Progenitor cell of endocrine pancreas (in vitro differentiated cells): ENCODE measurements at regions not wholly inside any gene's neighbourhood (a gene's known extent, or its start where the extent isn't known, plus 50 kb on each side); places are given as distances from the start of the nearest gene placed in this dataset.

Experiments used
- DNase-seq: peaks from one replicate; pipeline ENCODE4 v3.0.0; 2021; ENCODE audit warnings: low spot score; ENCODE audit not compliant: unreplicated experiment
- H3K27ac Mint-ChIP-seq: 2 replicates; pipeline ENCODE4 v1.8.0; 2021; ENCODE audit warnings: mild to moderate bottlenecking, moderate library complexity, mixed read lengths
- H3K27me3 Mint-ChIP-seq: 2 replicates; pipeline ENCODE4 v1.8.0; 2021; ENCODE audit warnings: mixed read lengths
- H3K36me3 Mint-ChIP-seq: 2 replicates; pipeline ENCODE4 v1.8.0; 2022; ENCODE audit warnings: mixed read lengths; ENCODE audit not compliant: insufficient read depth
- H3K4me1 Mint-ChIP-seq: 2 replicates; pipeline ENCODE4 v1.8.0; 2021; ENCODE audit warnings: low read depth, mixed read lengths
- H3K4me3 Mint-ChIP-seq: 2 replicates; pipeline ENCODE4 v1.8.0; 2021; ENCODE audit warnings: low read depth, mild to moderate bottlenecking, moderate library complexity, mixed read lengths
- H3K9me3 Mint-ChIP-seq: 2 replicates; pipeline ENCODE4 v1.8.0; 2021; ENCODE audit warnings: low read depth, mixed read lengths
- TF ChIP-seq, protein P1 (sequence below): fragments of 200-600 bp; sonication (generic); IDR thresholded peaks from one replicate; pipeline ENCODE4 v1.5.0; 2021; ENCODE audit warnings: antibody characterized with exemption, mild to moderate bottlenecking; ENCODE audit not compliant: unreplicated experiment

DNA sequence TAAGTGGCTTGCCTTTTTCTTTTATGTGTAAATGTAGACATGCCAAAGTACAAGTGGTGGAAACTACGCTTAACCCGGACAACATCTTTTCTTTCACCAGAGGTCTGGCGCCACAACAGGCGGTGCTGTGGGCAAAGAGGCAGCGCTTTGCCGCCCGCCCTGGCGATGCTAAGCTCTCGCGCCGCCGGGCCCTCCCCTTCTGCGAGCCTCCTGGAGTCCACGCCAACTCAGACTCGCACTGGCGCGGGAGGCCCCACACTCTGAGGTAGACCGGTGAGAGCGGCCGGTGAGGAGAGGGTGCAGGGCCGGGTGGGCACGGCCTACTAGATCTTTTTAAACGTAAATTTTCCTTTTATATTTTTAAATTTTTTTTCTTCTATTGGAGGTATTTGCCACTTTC, 2253.1 kb upstream of the C9orf72 start:
- TF ChIP-seq, protein P1, sequence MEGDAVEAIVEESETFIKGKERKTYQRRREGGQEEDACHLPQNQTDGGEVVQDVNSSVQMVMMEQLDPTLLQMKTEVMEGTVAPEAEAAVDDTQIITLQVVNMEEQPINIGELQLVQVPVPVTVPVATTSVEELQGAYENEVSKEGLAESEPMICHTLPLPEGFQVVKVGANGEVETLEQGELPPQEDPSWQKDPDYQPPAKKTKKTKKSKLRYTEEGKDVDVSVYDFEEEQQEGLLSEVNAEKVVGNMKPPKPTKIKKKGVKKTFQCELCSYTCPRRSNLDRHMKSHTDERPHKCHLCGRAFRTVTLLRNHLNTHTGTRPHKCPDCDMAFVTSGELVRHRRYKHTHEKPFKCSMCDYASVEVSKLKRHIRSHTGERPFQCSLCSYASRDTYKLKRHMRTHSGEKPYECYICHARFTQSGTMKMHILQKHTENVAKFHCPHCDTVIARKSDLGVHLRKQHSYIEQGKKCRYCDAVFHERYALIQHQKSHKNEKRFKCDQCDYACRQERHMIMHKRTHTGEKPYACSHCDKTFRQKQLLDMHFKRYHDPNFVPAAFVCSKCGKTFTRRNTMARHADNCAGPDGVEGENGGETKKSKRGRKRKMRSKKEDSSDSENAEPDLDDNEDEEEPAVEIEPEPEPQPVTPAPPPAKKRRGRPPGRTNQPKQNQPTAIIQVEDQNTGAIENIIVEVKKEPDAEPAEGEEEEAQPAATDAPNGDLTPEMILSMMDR = no peak
- H3K36me3 Mint-ChIP-seq = no peaks in the 10 kb centered on the region
- DNase-seq = no peak
- H3K27me3 Mint-ChIP-seq = no peaks in the 10 kb centered on the region
- no peaks in the 10 kb centered on the region for H3K4me1 Mint-ChIP-seq
- no peak overlapping the region for H3K4me3 Mint-ChIP-seq
- peaks cover 8% of the 10 kb centered on the region for H3K9me3 Mint-ChIP-seq
- H3K27ac Mint-ChIP-seq = no peak overlapping the region

DNA sequence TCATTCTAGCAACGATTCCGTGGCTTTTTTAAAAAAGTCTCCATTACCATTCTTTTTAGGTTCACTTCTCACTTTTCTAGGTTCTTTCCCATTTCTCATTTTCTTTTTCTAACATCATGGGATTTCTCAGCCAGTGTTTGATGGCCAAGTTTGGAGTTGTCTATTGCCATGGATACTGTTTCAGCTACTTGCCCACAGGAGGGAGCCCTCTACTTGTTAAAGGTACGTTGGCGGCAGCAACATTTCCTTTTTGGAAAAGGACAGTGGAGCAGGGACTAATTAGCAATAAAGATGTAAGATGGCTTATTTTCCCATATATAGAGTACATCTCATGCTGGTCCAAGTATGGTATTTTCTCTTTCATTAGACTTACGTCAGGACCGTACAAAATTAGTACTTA, 2257.5 kb upstream of the C9orf72 start:
- H3K36me3 Mint-ChIP-seq = no peaks in the 10 kb centered on the region
- H3K27me3 Mint-ChIP-seq = no peaks in the 10 kb centered on the region
- peaks cover 8% of the 10 kb centered on the region for H3K9me3 Mint-ChIP-seq
- peak; percentile 20 for DNase-seq
- no peak overlapping the region for H3K27ac Mint-ChIP-seq
- TF ChIP-seq, protein P1 = peak; percentile 76
- no peaks in the 10 kb centered on the region for H3K4me1 Mint-ChIP-seq
- no peak overlapping the region for H3K4me3 Mint-ChIP-seq

DNA sequence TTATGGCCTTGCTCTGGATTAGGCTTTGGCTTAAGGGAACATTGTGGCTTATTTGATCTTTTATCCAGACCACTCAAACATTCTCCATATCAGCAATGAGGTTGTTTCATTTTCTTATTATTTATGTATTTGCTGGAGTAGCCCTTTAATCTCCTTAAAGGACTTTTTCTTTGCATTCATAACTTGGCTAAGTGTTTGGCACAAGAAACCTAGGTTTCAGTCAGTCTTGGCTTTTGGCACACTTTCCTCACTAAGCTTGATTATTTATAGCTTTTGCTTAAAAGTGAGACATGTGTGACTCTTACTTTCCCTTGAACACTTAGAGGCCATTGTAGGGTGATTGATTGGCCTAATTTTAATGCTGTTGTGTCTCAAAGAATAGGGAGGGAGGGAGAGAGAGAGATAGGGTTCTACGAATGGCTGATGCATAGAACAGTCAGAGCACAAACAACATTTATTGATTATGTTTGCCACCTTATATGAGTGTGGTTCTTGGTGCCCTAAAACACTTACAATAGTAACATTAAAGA, 2265.3 kb upstream of the C9orf72 start:
- no peaks in the 10 kb centered on the region for H3K27me3 Mint-ChIP-seq

DNA sequence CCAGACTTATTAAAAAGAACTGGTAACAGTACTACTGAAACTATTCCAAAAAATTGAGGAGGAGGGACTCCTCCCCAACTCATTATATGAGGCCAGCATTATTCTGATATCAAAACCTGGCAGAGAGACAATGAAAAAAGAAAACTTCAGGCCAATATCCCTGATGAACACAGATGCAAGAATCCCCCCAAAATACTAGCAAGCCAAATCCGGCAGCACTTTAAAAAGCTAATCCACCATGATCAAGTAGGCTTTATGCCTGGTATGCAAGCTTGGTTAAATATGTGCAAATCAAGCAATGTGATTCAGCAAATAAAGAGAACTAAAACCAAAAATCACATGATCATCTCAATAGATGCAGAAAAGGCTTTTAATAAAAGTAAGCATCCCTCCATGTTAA, 2271.0 kb upstream of the C9orf72 start:
- no peak overlapping the region for H3K27ac Mint-ChIP-seq
- no peaks in the 10 kb centered on the region for H3K4me1 Mint-ChIP-seq
- DNase-seq = no peak
- TF ChIP-seq, protein P1 = no peak
- no peaks in the 10 kb centered on the region for H3K9me3 Mint-ChIP-seq
- no peaks in the 10 kb centered on the region for H3K27me3 Mint-ChIP-seq
- no peak overlapping the region for H3K4me3 Mint-ChIP-seq
- H3K36me3 Mint-ChIP-seq = no peaks in the 10 kb centered on the region

More for the DNA sequence above, 2265.3 kb upstream of the C9orf72 start:
- no peaks in the 10 kb centered on the region for H3K9me3 Mint-ChIP-seq
- no peaks in the 10 kb centered on the region for H3K4me1 Mint-ChIP-seq
- TF ChIP-seq, protein P1 = no peak
- no peak overlapping the region for H3K4me3 Mint-ChIP-seq
- no peak overlapping the region for H3K27ac Mint-ChIP-seq
- H3K36me3 Mint-ChIP-seq = no peaks in the 10 kb centered on the region
- no peak for DNase-seq

DNA sequence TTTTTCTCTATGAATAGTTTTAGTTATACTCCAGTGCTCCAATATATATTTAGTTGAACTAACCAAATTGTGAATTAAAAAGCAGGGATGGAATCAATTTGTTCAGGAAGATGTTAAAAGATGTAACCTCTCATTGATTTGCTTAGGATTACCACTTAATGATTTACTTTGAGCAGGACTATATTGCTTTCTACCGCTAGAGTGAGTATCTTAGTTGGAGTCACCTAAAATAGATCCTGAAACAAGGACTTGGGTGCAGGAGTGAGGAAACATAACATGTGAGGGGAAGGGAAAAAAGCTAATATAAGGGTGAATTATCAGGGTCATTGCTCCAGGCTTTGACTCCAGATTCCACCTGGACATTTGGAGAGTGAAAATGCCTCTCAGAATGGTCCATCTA, 2277.4 kb upstream of the C9orf72 start:
- Mint-ChIP-seq H3K4me3 (no peak overlapping the region), H3K36me3 (no peaks in the 10 kb centered on the region), H3K4me1 (no peaks in the 10 kb centered on the region), H3K27me3 (no peaks in the 10 kb centered on the region), H3K9me3 (no peaks in the 10 kb centered on the region), H3K27ac (no peak overlapping the region)
- DNase-seq = no peak
- TF ChIP-seq, protein P1 = peak; percentile 11
